ENCODE measurements at regions not wholly inside any gene's neighbourhood (a gene's known extent, or its start where the extent isn't known, plus 50 kb on each side); places are given as distances from the start of the nearest gene placed in this dataset.

GRCh38 chr5:24385070-24385469 is 259.7 kb downstream of the CDH10 start:
- DNase-seq, result no peak

GRCh38 chr5:24385617-24386016 is 259.2 kb downstream of the CDH10 start:
- no peak for DNase-seq

GRCh38 chr5:24388448-24388847 is 256.3 kb downstream of the CDH10 start:
- DNase-seq, result no peak

DNA sequence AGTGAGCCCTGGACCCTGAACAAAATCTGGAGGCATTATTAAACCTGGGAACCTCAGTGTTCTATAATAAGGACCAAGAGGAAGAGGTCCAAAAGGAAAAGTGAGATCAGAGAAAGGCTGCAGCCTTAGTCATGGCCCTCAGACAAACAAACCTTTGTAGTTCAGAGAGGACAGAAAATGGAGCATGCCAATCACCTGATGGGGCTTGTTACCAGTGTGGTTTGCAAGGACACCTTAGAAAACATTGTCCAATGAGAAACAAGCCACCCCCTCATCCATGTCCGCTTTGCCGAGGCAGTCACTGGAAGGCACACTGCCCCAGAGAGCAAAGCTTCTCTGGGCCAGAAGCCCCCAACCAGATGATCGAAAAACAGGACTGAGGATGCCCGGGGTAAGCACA is 254.8 kb downstream of the CDH10 start:
- no peak for DNase-seq

GRCh38 chr5:24391816-24392215 is 253.0 kb downstream of the CDH10 start:
- no peak for DNase-seq

DNA sequence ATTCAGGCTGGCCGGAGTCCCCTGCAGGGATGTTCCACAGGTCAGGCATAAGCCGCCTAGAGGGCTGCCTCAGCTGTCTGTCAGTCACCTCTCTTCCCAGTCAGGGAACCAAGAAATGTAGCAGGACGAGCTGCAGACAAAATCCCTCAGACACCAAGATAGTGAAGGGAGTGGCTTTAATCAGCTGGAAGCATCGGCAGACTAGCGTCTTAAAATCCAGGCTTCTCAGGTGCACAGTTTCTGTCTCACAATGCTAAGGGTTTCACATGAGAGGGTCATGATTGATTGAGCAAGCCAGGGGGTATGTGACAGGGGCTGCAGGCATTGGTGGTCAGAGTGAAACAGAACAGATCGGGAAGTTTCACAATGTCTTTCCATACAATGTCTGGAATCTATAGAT is 247.2 kb downstream of the CDH10 start:
- no peak for DNase-seq

DNA sequence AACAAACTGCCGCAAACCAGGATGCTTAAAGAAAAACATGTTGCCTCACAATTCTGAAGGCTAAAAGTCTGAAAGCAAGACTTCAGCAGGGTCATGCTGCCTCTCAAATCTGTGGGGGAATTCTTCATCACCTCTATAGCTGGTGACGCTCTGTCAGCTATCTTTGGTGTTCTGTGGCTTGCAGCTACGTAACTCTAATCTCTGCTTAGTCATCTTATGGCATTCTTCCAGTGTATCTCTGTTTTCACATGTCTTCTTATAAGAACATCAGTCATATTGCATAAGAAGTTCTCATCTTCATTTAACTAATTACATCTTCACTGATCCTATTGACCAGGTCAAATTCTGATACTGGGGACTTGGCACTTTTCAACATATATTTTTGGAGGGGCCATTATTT is 243.0 kb downstream of the CDH10 start:
- DNase-seq, result no peak

DNA sequence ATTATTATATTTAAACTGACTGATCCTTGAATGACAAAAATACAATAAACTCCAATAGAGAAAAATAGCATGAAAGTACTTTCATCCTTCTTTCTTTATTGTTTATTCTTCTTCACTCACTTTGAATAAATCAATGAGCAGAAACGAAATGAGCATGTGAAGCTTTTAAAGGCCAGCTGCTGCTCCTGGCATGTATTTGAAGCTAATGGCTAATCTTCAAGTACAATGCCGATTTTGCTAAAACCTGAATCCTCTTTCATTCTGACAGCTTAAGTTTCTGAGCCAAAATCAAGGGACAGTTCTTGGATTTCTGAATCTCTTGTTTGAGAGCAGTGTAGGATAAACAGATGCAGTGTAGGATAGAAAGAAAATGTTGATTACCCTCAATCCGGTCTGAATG is 237.3 kb downstream of the CDH10 start:
- no peak for DNase-seq

DNA sequence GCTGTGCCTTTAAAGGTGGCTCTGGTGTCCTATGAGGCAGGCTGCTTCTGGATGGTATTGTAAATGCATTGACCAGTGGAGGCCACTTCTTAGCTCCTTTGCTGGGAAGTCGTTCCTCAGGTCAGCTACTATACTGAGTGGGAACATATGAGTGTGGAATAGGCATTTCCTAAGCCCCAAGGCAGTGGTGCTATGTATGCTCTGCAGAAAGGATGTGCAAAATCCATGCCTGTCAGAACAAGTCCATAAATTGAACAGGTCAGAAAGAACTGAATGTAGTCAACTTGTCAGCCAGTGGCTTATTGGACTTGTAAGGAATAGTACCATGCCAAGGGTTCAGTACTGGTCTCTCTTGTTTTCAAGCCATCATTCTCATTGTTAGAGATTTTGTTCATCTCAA is 216.4 kb downstream of the CDH10 start:
- no peak for DNase-seq

- DNase-seq, result no peak
Observed at GRCh38 chr5:24433555-24433954, 211.2 kb downstream of the CDH10 start.

Measured in CD4-positive, alpha-beta T cell treated with Interleukin-12 subunit alpha and Interleukin-12 subunit beta, for 1 hour (primary cell).